HG02973 (cell line): ENCODE measurements at regions not wholly inside any gene's neighbourhood (a gene's known extent, or its start where the extent isn't known, plus 50 kb on each side); places are given as distances from the start of the nearest gene placed in this dataset.

ENCODE experiments used
- ATAC-seq: cut with Tn5 transposase; IDR thresholded peaks from one replicate; pipeline ENCODE4 v1.9.1; 2021; ENCODE audit warnings: moderate library complexity; ENCODE audit not compliant: unreplicated experiment

GRCh38 chr10:58932577-58933314 lies 243.7 kb upstream of the PHYHIPL start:
- ATAC-seq, result no peak

- ATAC-seq, result no peak
Measured at GRCh38 chr10:58936364-58936763, 240.1 kb upstream of the PHYHIPL start.

- ATAC-seq, result no peak
Measured at GRCh38 chr10:58937423-58937822, 239.0 kb upstream of the PHYHIPL start.

- ATAC-seq, result no peak
Measured at GRCh38 chr10:58942724-58943123, 233.7 kb upstream of the PHYHIPL start.

- no peak for ATAC-seq
Measured at GRCh38 chr10:58943256-58943890, 233.1 kb upstream of the PHYHIPL start.

- ATAC-seq, result no peak
Measured at GRCh38 chr10:58943960-58944359, 232.5 kb upstream of the PHYHIPL start.

- no peak for ATAC-seq
Measured at GRCh38 chr10:58948303-58948702, 228.1 kb upstream of the PHYHIPL start.

- no peak for ATAC-seq
Measured at GRCh38 chr10:58950618-58951017, 225.8 kb upstream of the PHYHIPL start.

- no peak for ATAC-seq
Measured at GRCh38 chr10:58951087-58951486, 225.4 kb upstream of the PHYHIPL start.

GRCh38 chr10:58951746-58952145 lies 224.7 kb upstream of the PHYHIPL start:
- no peak for ATAC-seq

GRCh38 chr10:58952162-58952601 lies 224.3 kb upstream of the PHYHIPL start:
- no peak for ATAC-seq

- ATAC-seq, result peak; percentile 78
Measured at GRCh38 chr10:58952747-58953466, 223.5 kb upstream of the PHYHIPL start.

GRCh38 chr10:58954178-58954577 lies 222.3 kb upstream of the PHYHIPL start:
- no peak for ATAC-seq

GRCh38 chr10:58955615-58956014 lies 220.8 kb upstream of the PHYHIPL start:
- no peak for ATAC-seq

- no peak for ATAC-seq
Measured at GRCh38 chr10:58956926-58957325, 219.5 kb upstream of the PHYHIPL start.

GRCh38 chr10:58957517-58957916 lies 218.9 kb upstream of the PHYHIPL start:
- no peak for ATAC-seq

GRCh38 chr10:58963101-58963534 lies 213.3 kb upstream of the PHYHIPL start:
- ATAC-seq, result no peak

GRCh38 chr10:58963723-58964124 lies 212.7 kb upstream of the PHYHIPL start:
- no peak for ATAC-seq

GRCh38 chr10:58965855-58966254 lies 210.6 kb upstream of the PHYHIPL start:
- ATAC-seq, result no peak

- no peak for ATAC-seq
Measured at GRCh38 chr10:58967551-58968388, 208.7 kb upstream of the PHYHIPL start.

- no peak for ATAC-seq
Measured at GRCh38 chr10:58968389-58968755, 208.1 kb upstream of the PHYHIPL start.
